ENCODE measurements at regions not wholly inside any gene's neighbourhood (a gene's known extent, or its start where the extent isn't known, plus 50 kb on each side); places are given as distances from the start of the nearest gene placed in this dataset.

DNA sequence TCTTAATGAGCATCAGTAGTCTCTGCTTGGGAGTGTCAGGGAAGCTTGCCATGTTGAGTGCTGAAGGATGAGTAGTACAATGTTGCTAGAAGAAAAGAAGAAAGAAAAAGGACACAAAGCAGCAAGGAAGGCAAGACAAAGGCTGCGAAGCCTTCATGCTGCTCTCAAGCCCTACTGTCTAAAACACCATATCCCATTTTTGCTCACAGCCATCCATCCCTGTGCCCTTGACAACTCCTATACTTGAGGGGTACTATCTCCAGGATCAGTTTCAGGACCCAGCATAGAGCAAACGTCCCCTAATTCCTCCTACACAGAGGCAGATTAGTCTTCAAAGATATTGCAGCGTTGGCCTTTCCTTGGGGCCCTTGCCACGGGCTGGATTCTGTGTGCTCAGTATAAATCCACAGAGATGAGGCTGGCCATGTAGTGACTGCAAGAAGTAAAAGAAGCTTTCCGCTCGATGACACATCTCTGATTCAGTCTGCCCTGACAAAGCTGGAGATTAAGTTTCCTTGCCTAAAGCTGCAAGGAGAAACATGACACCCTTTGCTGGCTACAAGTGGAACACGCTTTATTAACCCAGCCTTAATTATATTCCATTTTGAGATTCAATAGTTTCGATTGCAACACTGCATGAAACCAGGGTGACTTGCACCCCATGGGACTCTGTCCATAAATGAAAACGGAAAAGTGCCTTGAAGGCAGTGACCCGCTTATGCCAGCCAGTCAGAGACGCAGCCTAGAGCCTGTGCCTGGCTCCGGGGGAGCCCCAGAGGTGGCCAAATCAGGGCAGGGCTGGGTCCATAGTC lies 304.6 kb downstream of the ACTL7B start:
- in situ Hi-C loops (cut with MboI; ENCODE audit: low sequenced_read_pairs) = loop anchor here (25.0 kb wide), 1 partner anchor 814 kb away; no protein-coding TSS in a partner anchor
- 33% methylated on average over 3 of the region's 12 CpGs; no CpG with 5 or more reads in 1 of the 2 experiments for WGBS, 2 experiments (ENCODE audit: extremely low coverage in 2 of 2, insufficient read length in 1 of 2)
- Histone ChIP-seq H2BK120ac (ENCODE audit: low read depth, low read length) (peak overlapping the region; percentile 92), H3K4me2 (ENCODE audit: low read depth, low read length) (peak overlapping the region; percentile 61), H3K4ac (ENCODE audit: low read depth, low read length) (peak overlapping the region; percentile 74), H3K14ac (replicated peaks; ENCODE audit: low read depth, low read length) (peak overlapping the region; percentile 62), H3K27me3 (ENCODE audit: control insufficient read depth, insufficient read depth, low read length) (no peaks in the 10 kb centered on the region), H3K9ac (ENCODE audit: low read depth, low read length) (peak overlapping the region; percentile 22; the same call in 1 of the 2 replicates), H4K8ac (ENCODE audit: low read depth in 2 of 2, low read length in 2 of 2) (peak overlapping the region; percentile 34 to 63; a peak in 3 of 4 replicates), H2BK15ac (ENCODE audit: low read depth, low read length) (peak overlapping the region; percentile 63; the same call in 2 of the 3 replicates), H3K18ac (ENCODE audit: low read depth, low read length) (peak overlapping the region; percentile 88), H3K27ac (ENCODE audit: insufficient read depth, low read length) (peak overlapping the region; percentile 89), H4K91ac (ENCODE audit: insufficient read depth, low read depth, low read length) (peak overlapping the region; percentile 57), H2BK20ac (ENCODE audit: low read depth, low read length) (peak overlapping the region; percentile 85), H3K4me3 (ENCODE audit: insufficient read depth, low read depth, low read length) (no peak overlapping the region), H2AK9ac (replicated peaks; ENCODE audit: low read depth, low read length, poor library complexity) (peak overlapping the region; percentile 84), H2AFZ (replicated peaks; ENCODE audit: low read length, poor library complexity) (peak overlapping the region; percentile 84), H4K20me1 (ENCODE audit: insufficient read depth, low read length) (no peaks in the 10 kb centered on the region), H3K56ac (ENCODE audit: extremely low read depth, insufficient read depth, low read length) (peak overlapping the region; percentile 72), H3K4me1 (ENCODE audit: control insufficient read depth, insufficient read depth, low read length) (peaks cover 16% of the 10 kb centered on the region), H3K9me3 (ENCODE audit: control insufficient read depth, insufficient read depth, low read length) (no peaks in the 10 kb centered on the region), H4K5ac (ENCODE audit: low read depth, low read length) (peak overlapping the region; percentile 68), H2AK5ac (ENCODE audit: low read depth, low read length) (peak overlapping the region; percentile 14), H3K9me1 (ENCODE audit: insufficient read depth, low read length) (peaks cover 2% of the 10 kb centered on the region; the same call in 1 of the 2 replicates), H3K23ac (ENCODE audit: low read depth, low read length) (peak overlapping the region; percentile 85; the same call in 1 of the 2 replicates), H2BK5ac (ENCODE audit: low read depth, low read length, poor library complexity, severe bottlenecking) (peak overlapping the region; percentile 90), H3K36me3 (ENCODE audit: control insufficient read depth, insufficient read depth, low read length) (no peaks in the 10 kb centered on the region), H3K79me1 (ENCODE audit: low read depth in 1 of 2, low read length in 2 of 2) (no peaks in the 10 kb centered on the region)
- ChIA-PET POLR2A (ENCODE audit: unreplicated experiment) (no interaction called here), CTCF (interaction anchor here (0.6 to 2.0 kb wide), 5 partner anchors 13 to 841 kb away, joined by 3 to 5 read pairs (median 3); no protein-coding TSS in a partner anchor)
- peak; percentile 94 for ATAC-seq (ENCODE audit: low read depth)
- dilution Hi-C loops (cut with HindIII; ENCODE audit: low sequenced_read_pairs, unreplicated experiment) = no loop called here
- BruUV-seq (replicated peaks) = no TSS peak
- intact Hi-C loops (cut with micrococcal nuclease) = loop anchor here (5.0 kb wide), 3 partner anchors 109 to 914 kb away; no protein-coding TSS in a partner anchor
- peak; percentile 6; the same call in 1 of the 2 replicates for TF ChIP-seq MAFK (IDR thresholded peaks at IDR 0.05; ENCODE audit: low read depth, low read length)
- TF ChIP-seq USF2 (IDR thresholded peaks at IDR 0.05; ENCODE audit: low read depth, low read length) = no peak
- TF ChIP-seq FOS (IDR thresholded peaks at IDR 0.05; ENCODE audit: low read depth, low read length) = peak; percentile 75
- no peak for TF ChIP-seq MXI1 (IDR thresholded peaks at IDR 0.05; ENCODE audit: borderline replicate concordance, low read depth, low read length)
- TF ChIP-seq RCOR1 (IDR thresholded peaks at IDR 0.05; ENCODE audit: insufficient replicate concordance, low read length) = no peak
- TF ChIP-seq CEBPB (IDR thresholded peaks at IDR 0.05; ENCODE audit: low read depth, low read length) = peak; percentile 75
- TF ChIP-seq BHLHE40 (IDR thresholded peaks at IDR 0.05; ENCODE audit: low read depth, low read length) = peak; percentile 46
- no peak for TF ChIP-seq NFE2L2 (IDR thresholded peaks at IDR 0.05; ENCODE audit: low read depth, low read length)
- TF ChIP-seq, protein P1, sequence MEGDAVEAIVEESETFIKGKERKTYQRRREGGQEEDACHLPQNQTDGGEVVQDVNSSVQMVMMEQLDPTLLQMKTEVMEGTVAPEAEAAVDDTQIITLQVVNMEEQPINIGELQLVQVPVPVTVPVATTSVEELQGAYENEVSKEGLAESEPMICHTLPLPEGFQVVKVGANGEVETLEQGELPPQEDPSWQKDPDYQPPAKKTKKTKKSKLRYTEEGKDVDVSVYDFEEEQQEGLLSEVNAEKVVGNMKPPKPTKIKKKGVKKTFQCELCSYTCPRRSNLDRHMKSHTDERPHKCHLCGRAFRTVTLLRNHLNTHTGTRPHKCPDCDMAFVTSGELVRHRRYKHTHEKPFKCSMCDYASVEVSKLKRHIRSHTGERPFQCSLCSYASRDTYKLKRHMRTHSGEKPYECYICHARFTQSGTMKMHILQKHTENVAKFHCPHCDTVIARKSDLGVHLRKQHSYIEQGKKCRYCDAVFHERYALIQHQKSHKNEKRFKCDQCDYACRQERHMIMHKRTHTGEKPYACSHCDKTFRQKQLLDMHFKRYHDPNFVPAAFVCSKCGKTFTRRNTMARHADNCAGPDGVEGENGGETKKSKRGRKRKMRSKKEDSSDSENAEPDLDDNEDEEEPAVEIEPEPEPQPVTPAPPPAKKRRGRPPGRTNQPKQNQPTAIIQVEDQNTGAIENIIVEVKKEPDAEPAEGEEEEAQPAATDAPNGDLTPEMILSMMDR (conservative IDR thresholded peaks at IDR 0.05; ENCODE audit: low read depth, low read length) = no peak
- peak; percentile 24; the same call in 1 of the 2 replicates for TF ChIP-seq RAD21 (IDR thresholded peaks at IDR 0.05; ENCODE audit: low read length)
- TF ChIP-seq MAZ (IDR thresholded peaks at IDR 0.05; ENCODE audit: borderline replicate concordance, low read depth, low read length) = no peak
- TF ChIP-seq CHD1 (IDR thresholded peaks at IDR 0.05; ENCODE audit: low read depth, low read length) = no peak
- peak; percentile 96 for DNase-seq
